ENCODE measurements at regions not wholly inside any gene's neighbourhood (a gene's known extent, or its start where the extent isn't known, plus 50 kb on each side); places are given as distances from the start of the nearest gene placed in this dataset.
A peak's percentile ranks its signal among the peaks of the same experiment; 100 is the strongest.

DNA sequence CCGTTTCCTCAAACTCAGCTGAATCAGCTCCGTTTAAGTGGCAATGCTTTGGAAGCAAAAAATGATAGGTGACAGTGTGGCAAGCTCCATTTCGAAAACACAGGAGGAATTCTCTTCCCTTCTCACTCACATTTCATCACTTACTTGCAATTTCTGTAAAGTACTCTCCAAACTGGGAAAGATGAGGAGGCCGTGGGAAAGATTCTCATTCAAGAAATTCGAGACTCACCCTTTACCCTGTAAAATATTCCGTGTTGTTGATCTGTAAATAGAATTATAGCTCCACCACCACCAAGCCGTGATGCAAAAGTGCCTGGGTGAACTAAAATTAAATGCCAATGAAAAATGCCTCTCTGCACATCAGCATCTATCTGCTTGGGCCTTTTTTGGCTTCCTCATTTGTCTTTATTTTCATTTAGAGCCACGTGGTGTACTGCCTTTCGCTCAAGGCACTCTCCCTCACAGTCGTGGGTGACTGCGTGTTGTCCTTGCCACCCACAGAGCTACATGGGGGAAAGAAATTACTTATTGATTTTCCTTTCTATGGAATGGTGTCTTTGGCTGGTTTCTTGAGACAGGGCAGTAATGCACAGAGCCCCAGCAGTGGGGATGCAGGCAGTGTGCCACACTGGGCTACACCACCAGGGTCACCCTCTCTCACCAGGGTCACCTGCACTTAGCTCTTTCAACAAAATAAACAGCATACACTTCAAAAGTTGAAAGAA is 289.3 kb upstream of the TAS2R1 start:
- TF ChIP-seq CTCF (IDR thresholded peaks at IDR 0.05; ENCODE audit: insufficient read depth, low read depth, low read length): no peak
- peak; percentile 19 for DNase-seq (ENCODE audit: low read depth)
- H3K4me3 ChIP-seq (ENCODE audit: low read depth, low read length): no peak overlapping the region

GRCh38 chr5:9905661-9906060 is 275.5 kb upstream of the TAS2R1 start:
- TF ChIP-seq CTCF (IDR thresholded peaks at IDR 0.05; ENCODE audit: insufficient read depth, low read depth, low read length): no peak
- H3K4me3 ChIP-seq (ENCODE audit: low read depth, low read length): no peak overlapping the region
- no peak for DNase-seq (ENCODE audit: low read depth)

- TF ChIP-seq CTCF (IDR thresholded peaks at IDR 0.05; ENCODE audit: insufficient read depth, low read depth, low read length): no peak
- DNase-seq (ENCODE audit: low read depth): peak; percentile 26
Measured at GRCh38 chr5:9903801-9904200, 273.6 kb upstream of the TAS2R1 start.

GRCh38 chr5:9898319-9898718 is 268.2 kb upstream of the TAS2R1 start:
- TF ChIP-seq CTCF (IDR thresholded peaks at IDR 0.05; ENCODE audit: insufficient read depth, low read depth, low read length): peak; percentile 61
- no peak overlapping the region for H3K4me3 ChIP-seq (ENCODE audit: low read depth, low read length)
- DNase-seq (ENCODE audit: low read depth): peak; percentile 42

More at GRCh38 chr5:9903801-9904200, 273.6 kb upstream of the TAS2R1 start:
- no peak overlapping the region for H3K4me3 ChIP-seq (ENCODE audit: low read depth, low read length)

DNA sequence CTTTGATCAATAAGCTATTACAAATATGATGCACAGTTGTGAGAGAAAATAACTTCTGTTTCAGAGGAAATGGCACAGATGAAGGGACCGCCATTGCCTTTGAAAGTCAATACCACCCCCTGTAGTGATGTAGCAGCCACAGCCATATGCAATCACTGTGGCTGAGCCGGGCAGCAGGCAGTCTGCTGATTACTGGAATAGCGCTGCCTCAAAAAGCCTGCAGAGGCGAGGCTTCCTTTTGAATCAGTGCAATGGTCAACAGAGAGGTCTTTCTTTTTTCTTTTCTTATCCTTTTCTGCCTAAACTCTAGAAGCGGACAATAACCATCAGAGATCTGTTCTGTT is 265.1 kb upstream of the TAS2R1 start:
- TF ChIP-seq CTCF (IDR thresholded peaks at IDR 0.05; ENCODE audit: insufficient read depth, low read depth, low read length): no peak
- DNase-seq (ENCODE audit: low read depth): no peak
- H3K4me3 ChIP-seq (ENCODE audit: low read depth, low read length): no peak overlapping the region

DNA sequence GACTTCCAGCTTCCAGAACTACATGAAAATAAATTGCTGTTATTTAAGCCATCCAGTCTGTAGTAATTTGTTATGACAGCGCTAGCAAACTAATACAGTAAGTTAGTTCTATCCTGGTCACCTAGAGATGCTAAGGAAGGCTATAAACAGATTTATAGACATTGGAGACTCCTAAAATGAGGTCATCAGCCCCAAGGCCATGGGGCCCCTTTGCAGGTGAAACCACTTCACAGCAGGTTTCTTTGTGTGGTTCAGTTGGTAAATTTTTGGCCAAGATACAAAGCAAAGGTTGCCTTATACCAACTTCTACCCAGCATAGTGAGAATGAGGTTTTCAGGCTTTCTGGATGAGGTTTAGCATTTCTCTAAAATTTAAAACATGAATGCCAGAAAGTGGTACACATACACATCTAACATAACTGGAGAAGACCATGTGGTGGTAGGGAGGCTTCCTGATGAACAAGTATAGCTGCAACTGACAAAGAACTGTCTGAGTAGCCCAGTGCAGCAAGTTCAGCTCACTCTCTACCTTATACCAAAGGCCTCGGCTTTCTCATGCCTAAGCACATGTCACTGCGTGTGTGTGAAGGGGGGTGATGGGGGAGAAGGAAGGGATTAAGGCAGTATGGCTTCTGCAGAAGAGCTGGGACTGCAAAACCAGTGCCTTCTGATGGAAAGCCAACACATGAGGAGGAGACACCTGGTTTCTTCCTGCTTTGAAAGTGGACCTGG is 264.6 kb upstream of the TAS2R1 start:
- DNase-seq (ENCODE audit: low read depth): no peak
- TF ChIP-seq CTCF (IDR thresholded peaks at IDR 0.05; ENCODE audit: insufficient read depth, low read depth, low read length): no peak
- no peak overlapping the region for H3K4me3 ChIP-seq (ENCODE audit: low read depth, low read length)

All from fibroblast of villous mesenchyme (primary cell).